Muscle of leg (tissue), 3 donors: ENCODE measurements at regions not wholly inside any gene's neighbourhood (a gene's known extent, or its start where the extent isn't known, plus 50 kb on each side); places are given as distances from the start of the nearest gene placed in this dataset.
A peak's percentile ranks its signal among the peaks of the same experiment; 100 is the strongest.

ENCODE experiments used
- DNase-seq: peaks from one replicate; pipeline ENCODE4 v3.0.0; 2013
- H3K27ac ChIP-seq: one replicate; pipeline ENCODE4 v1.5.1; 2013; ENCODE audit warnings: mild to moderate bottlenecking, low read length, control low read depth
- H3K27me3 ChIP-seq: one replicate; pipeline ENCODE4 v1.6.1; 2013; ENCODE audit warnings: low read length; ENCODE audit not compliant: control insufficient read depth, insufficient read depth
- H3K36me3 ChIP-seq: one replicate; pipeline ENCODE4 v1.6.1; 2013; ENCODE audit warnings: low read length; ENCODE audit not compliant: control insufficient read depth, insufficient read depth
- H3K4me1 ChIP-seq: one replicate; pipeline ENCODE4 v1.6.1; 2013; ENCODE audit warnings: low read length; ENCODE audit not compliant: control insufficient read depth, insufficient read depth
- H3K4me3 ChIP-seq: one replicate; pipeline ENCODE4 v1.5.1; 2013; ENCODE audit warnings: low read length, control low read depth
- H3K9me3 ChIP-seq: replicated peaks from 2 replicates; pipeline ENCODE4 v1.6.1; 2013; ENCODE audit warnings: low read depth, low read length; ENCODE audit not compliant: control insufficient read depth
- WGBS: methylation state at CpG from one replicate; pipeline ENCODE4 v1.1.5; 2013; ENCODE audit warnings: missing lambda C conversion rate; ENCODE audit not compliant: insufficient coverage; 5-methylcytosine and 5-hydroxymethylcytosine counted together

- 10% methylated on average over 14 of the region's 26 CpGs for WGBS
- Histone ChIP-seq H3K9me3 (peaks cover 21% of the 10 kb centered on the region), H3K36me3 (no peaks in the 10 kb centered on the region), H3K4me1 (peaks cover 28% of the 10 kb centered on the region), H3K27me3 (peaks cover 2% of the 10 kb centered on the region), H3K4me3 (peak overlapping the region; percentile 14), H3K27ac (peak overlapping the region; percentile 86)
- DNase-seq, result peak; percentile 98
Measured at GRCh38 chr2:128473175-128474035, 154.7 kb upstream of the HS6ST1 start.

GRCh38 chr2:128474036-128474955 lies 155.6 kb upstream of the HS6ST1 start:
- H3K4me1 ChIP-seq, result peaks cover 28% of the 10 kb centered on the region
- H3K27me3 ChIP-seq, result peaks cover 2% of the 10 kb centered on the region
- no peaks in the 10 kb centered on the region for H3K36me3 ChIP-seq
- WGBS, result 58% methylated on average over 8 of the region's 10 CpGs
- no peak overlapping the region for H3K4me3 ChIP-seq
- peak overlapping the region; percentile 86 for H3K27ac ChIP-seq
- no peak for DNase-seq
- H3K9me3 ChIP-seq, result peaks cover 14% of the 10 kb centered on the region

- no peak overlapping the region for H3K4me3 ChIP-seq
- peaks cover 7% of the 10 kb centered on the region for H3K9me3 ChIP-seq
- no peak for DNase-seq
- WGBS, result 81% methylated on average over 5 of the region's 5 CpGs
- H3K4me1 ChIP-seq, result peaks cover 28% of the 10 kb centered on the region
- H3K27me3 ChIP-seq, result peaks cover 2% of the 10 kb centered on the region
- H3K27ac ChIP-seq, result peak overlapping the region; percentile 13
- no peaks in the 10 kb centered on the region for H3K36me3 ChIP-seq
Measured at GRCh38 chr2:128474962-128475361, 156.3 kb upstream of the HS6ST1 start.

- H3K4me3 ChIP-seq, result no peak overlapping the region
- H3K4me1 ChIP-seq, result peaks cover 28% of the 10 kb centered on the region
- H3K27me3 ChIP-seq, result no peaks in the 10 kb centered on the region
- H3K9me3 ChIP-seq, result peaks cover 1% of the 10 kb centered on the region
- DNase-seq, result no peak
- H3K27ac ChIP-seq, result no peak overlapping the region
- no peaks in the 10 kb centered on the region for H3K36me3 ChIP-seq
- WGBS, result 86% methylated on average over 11 of the region's 17 CpGs
Measured at GRCh38 chr2:128475427-128476211, 157.0 kb upstream of the HS6ST1 start.

GRCh38 chr2:128477026-128477820 lies 158.6 kb upstream of the HS6ST1 start:
- Histone ChIP-seq H3K27ac (no peak overlapping the region), H3K9me3 (no peaks in the 10 kb centered on the region), H3K27me3 (no peaks in the 10 kb centered on the region), H3K36me3 (no peaks in the 10 kb centered on the region), H3K4me3 (no peak overlapping the region), H3K4me1 (peaks cover 26% of the 10 kb centered on the region)
- WGBS, result 75% methylated on average over 9 of the region's 12 CpGs
- DNase-seq, result no peak

GRCh38 chr2:128477891-128478290 lies 159.2 kb upstream of the HS6ST1 start:
- Histone ChIP-seq H3K27ac (no peak overlapping the region), H3K27me3 (no peaks in the 10 kb centered on the region), H3K9me3 (no peaks in the 10 kb centered on the region), H3K4me1 (peaks cover 19% of the 10 kb centered on the region), H3K4me3 (no peak overlapping the region), H3K36me3 (no peaks in the 10 kb centered on the region)
- DNase-seq, result no peak
- no CpG with 5 or more reads among the region's 2 CpGs for WGBS

- no peak for DNase-seq
- Histone ChIP-seq H3K4me3 (no peak overlapping the region), H3K4me1 (no peaks in the 10 kb centered on the region), H3K9me3 (no peaks in the 10 kb centered on the region), H3K36me3 (no peaks in the 10 kb centered on the region), H3K27me3 (no peaks in the 10 kb centered on the region), H3K27ac (no peak overlapping the region)
- WGBS, result 86% methylated on average over 26 of the region's 34 CpGs
Measured at GRCh38 chr2:128485761-128486639, 167.3 kb upstream of the HS6ST1 start.

GRCh38 chr2:128486640-128487375 lies 168.1 kb upstream of the HS6ST1 start:
- H3K27me3 ChIP-seq, result no peaks in the 10 kb centered on the region
- WGBS, result 78% methylated on average over 6 of the region's 15 CpGs
- DNase-seq, result no peak
- H3K27ac ChIP-seq, result no peak overlapping the region
- no peak overlapping the region for H3K4me3 ChIP-seq
- H3K4me1 ChIP-seq, result no peaks in the 10 kb centered on the region
- no peaks in the 10 kb centered on the region for H3K36me3 ChIP-seq
- H3K9me3 ChIP-seq, result no peaks in the 10 kb centered on the region
